Spleen (tissue), 11 donors: ENCODE measurements at regions not wholly inside any gene's neighbourhood (a gene's known extent, or its start where the extent isn't known, plus 50 kb on each side); places are given as distances from the start of the nearest gene placed in this dataset.

Experiments used
- DNase-seq: peaks from one replicate; pipeline ENCODE4 v3.0.0-alpha.2; 2020
- H3K27ac ChIP-seq, 8 donors: fragments of 200-600 bp; sonication (generic) in 7 of 8; 1 replicate in 4 of 8; 2 replicates in 4 of 8; pipeline versions ENCODE4 v1.5.0 to v1.8.0; 2016 to 2021; ENCODE audit warnings: inconsistent platforms in 4 of 8, mild to moderate bottlenecking in 4 of 8, moderate library complexity in 1 of 8
- H3K27me3 ChIP-seq, 7 donors: fragments of 200-600 bp; sonication (generic) in 6 of 7; replicated peaks in 1 of 7; 1 replicate in 4 of 7; 2 replicates in 3 of 7; pipeline versions ENCODE4 v1.5.0 to v1.8.0; 2016 to 2021; ENCODE audit warnings: inconsistent platforms in 3 of 7, mild to moderate bottlenecking in 1 of 7
- H3K36me3 ChIP-seq, 6 donors: fragments of 200-600 bp; sonication (generic) in 5 of 6; 1 replicate in 4 of 6; 2 replicates in 2 of 6; pipeline versions ENCODE4 v1.5.0 to v1.8.0; 2016 to 2021; ENCODE audit warnings: inconsistent platforms in 2 of 6
- H3K4me1 ChIP-seq, 6 donors: fragments of 200-600 bp; sonication (generic) in 5 of 6; 1 replicate in 3 of 6; 2 replicates in 3 of 6; pipeline versions ENCODE4 v1.5.0 to v1.8.0; 2016 to 2021; ENCODE audit warnings: inconsistent platforms in 3 of 6
- H3K4me3 ChIP-seq, 8 donors: fragments of 200-600 bp; sonication (generic) in 7 of 8; 1 replicate in 4 of 8; 2 replicates in 4 of 8; pipeline versions ENCODE4 v1.5.0 to v1.8.0; 2016 to 2021; ENCODE audit warnings: inconsistent platforms in 4 of 8, mild to moderate bottlenecking in 4 of 8, moderate library complexity in 2 of 8
- H3K9me3 ChIP-seq, 8 donors: fragments of 200-600 bp; sonication (generic) in 7 of 8; 1 replicate in 4 of 8; 2 replicates in 4 of 8; pipeline versions ENCODE4 v1.5.0 to v1.8.0; 2016 to 2021; ENCODE audit warnings: inconsistent platforms in 4 of 8
- POLR2A ChIP-seq, 3 donors: fragments of 450-650 bp; IDR thresholded peaks; one replicate each; pipeline ENCODE4 v1.5.1; 2017; ENCODE audit warnings: antibody characterized with exemption in 3 of 3, mild to moderate bottlenecking in 1 of 3
- POLR2AphosphoS5 ChIP-seq, 3 donors: sonication (generic); formaldehyde crosslinking; IDR thresholded peaks; one replicate each; pipeline ENCODE4 v1.5.1; 2017; ENCODE audit warnings: antibody characterized with exemption in 3 of 3
- WGBS, 5 donors: extraction: QIAGEN DNeasy Blood & Tissue Kit in 3 of 5; methylation state at CpG; one replicate each; pipeline versions ENCODE4 v1.1.5 to v1.1.7; 2013 to 2018; 5-methylcytosine and 5-hydroxymethylcytosine counted together
- intact Hi-C: fragments of 100-400 bp; cut with DNase I; formaldehyde crosslinking; loops from one replicate; pipeline ENCODE4 v1.15.0; 2023; ENCODE audit warnings: low total_unique reads
- TF ChIP-seq, protein P1 (sequence below), 11 experiments: fragments of 200-600 bp in 7 of 11; fragments of 450-650 bp in 4 of 11; sonication (generic) in 4 of 11; IDR thresholded peaks in 8 of 11; conservative IDR thresholded peaks in 3 of 11; 1 replicate in 7 of 11; 2 replicates in 4 of 11; pipeline versions ENCODE4 v1.4.0 to v1.8.0; 2016 to 2021; ENCODE audit warnings: antibody characterized with exemption in 11 of 11, inconsistent platforms in 4 of 11, mild to moderate bottlenecking in 1 of 11
- donor health status: healthy with polysubstance abuse.
- donor health status: DM: no; HTN: no; CAD: no; lungs with moderate emphysema.
- donor health status: DM: no; HTN: no; CAD: no.
- donor health status: Bipolar disorder and iron deficiency.
- donor health status: healthy.
- donor health status: DM: no; HTN: no; CAD: no.
- donor health status: DM: yes; HTN: yes; CAD: no.

- Histone ChIP-seq H3K27me3 (no peaks in the 10 kb centered on the region), H3K4me1 (no peaks in the 10 kb centered on the region), H3K27ac (no peak overlapping the region), H3K36me3 (no peaks in the 10 kb centered on the region), H3K4me3 (no peak overlapping the region), H3K9me3 (no peaks in the 10 kb centered on the region)
- no peak for DNase-seq
- WGBS, 5 donors, result 56 to 76% (median 65%) methylated on average over 7 of the region's 7 CpGs
- intact Hi-C loops, result no loop called here
- TF ChIP-seq POLR2AphosphoS5 (IDR thresholded peaks at IDR 0.05) (no peak), POLR2A (IDR thresholded peaks at IDR 0.05) (no peak)
- TF ChIP-seq, protein P1, sequence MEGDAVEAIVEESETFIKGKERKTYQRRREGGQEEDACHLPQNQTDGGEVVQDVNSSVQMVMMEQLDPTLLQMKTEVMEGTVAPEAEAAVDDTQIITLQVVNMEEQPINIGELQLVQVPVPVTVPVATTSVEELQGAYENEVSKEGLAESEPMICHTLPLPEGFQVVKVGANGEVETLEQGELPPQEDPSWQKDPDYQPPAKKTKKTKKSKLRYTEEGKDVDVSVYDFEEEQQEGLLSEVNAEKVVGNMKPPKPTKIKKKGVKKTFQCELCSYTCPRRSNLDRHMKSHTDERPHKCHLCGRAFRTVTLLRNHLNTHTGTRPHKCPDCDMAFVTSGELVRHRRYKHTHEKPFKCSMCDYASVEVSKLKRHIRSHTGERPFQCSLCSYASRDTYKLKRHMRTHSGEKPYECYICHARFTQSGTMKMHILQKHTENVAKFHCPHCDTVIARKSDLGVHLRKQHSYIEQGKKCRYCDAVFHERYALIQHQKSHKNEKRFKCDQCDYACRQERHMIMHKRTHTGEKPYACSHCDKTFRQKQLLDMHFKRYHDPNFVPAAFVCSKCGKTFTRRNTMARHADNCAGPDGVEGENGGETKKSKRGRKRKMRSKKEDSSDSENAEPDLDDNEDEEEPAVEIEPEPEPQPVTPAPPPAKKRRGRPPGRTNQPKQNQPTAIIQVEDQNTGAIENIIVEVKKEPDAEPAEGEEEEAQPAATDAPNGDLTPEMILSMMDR (IDR thresholded peaks at IDR 0.05 in 8 of 11, conservative IDR thresholded peaks at IDR 0.05 in 3 of 11), result no peak
These were observed 577.0 kb upstream of the TBX3 start for GRCh38 chr12:115260762-115261675.

- TF ChIP-seq POLR2A (IDR thresholded peaks at IDR 0.05), result no peak
- TF ChIP-seq POLR2AphosphoS5 (IDR thresholded peaks at IDR 0.05), result no peak
- TF ChIP-seq, protein P1 (IDR thresholded peaks at IDR 0.05 in 8 of 11, conservative IDR thresholded peaks at IDR 0.05 in 3 of 11), result no peak
- no peak for DNase-seq
- Histone ChIP-seq H3K4me1 (no peaks in the 10 kb centered on the region), H3K9me3 (no peaks in the 10 kb centered on the region), H3K36me3 (no peaks in the 10 kb centered on the region), H3K27me3 (no peaks in the 10 kb centered on the region), H3K27ac (no peak overlapping the region), H3K4me3 (no peak overlapping the region)
- intact Hi-C loops, result no loop called here
- WGBS, 5 donors, result 84 to 89% (median 87%) methylated on average over 4 of the region's 4 CpGs
These were observed 576.2 kb upstream of the TBX3 start for GRCh38 chr12:115259968-115260747.

DNA sequence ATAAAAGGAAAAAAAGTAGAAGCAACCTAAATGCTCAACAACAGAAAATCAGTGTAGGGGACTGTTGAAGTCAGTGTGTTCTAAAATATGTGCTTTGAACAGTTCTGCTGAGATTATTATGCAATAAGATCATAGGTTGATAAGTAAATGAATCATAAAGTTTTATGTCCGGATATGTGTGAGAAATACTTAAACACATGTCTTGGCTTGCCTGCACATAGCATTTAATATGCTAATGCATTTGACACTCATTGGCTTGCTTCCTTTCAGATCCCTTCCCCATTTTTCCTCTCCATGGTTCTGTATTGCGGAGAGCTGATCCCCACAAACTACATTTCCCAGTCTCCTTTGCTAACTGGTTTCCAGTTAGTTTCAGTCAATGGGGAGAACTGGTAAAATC lies 573.8 kb upstream of the TBX3 start:
- WGBS, 5 donors, result 84 to 92% (median 88%) methylated on average over 2 of the region's 2 CpGs
- no peak for DNase-seq
- Histone ChIP-seq H3K9me3 (no peaks in the 10 kb centered on the region), H3K4me1 (no peaks in the 10 kb centered on the region), H3K27ac (no peak overlapping the region), H3K36me3 (no peaks in the 10 kb centered on the region), H3K4me3 (no peak overlapping the region), H3K27me3 (no peaks in the 10 kb centered on the region)
- TF ChIP-seq POLR2AphosphoS5 (IDR thresholded peaks at IDR 0.05) (no peak), POLR2A (IDR thresholded peaks at IDR 0.05) (no peak)
- TF ChIP-seq, protein P1 (IDR thresholded peaks at IDR 0.05 in 8 of 11, conservative IDR thresholded peaks at IDR 0.05 in 3 of 11), result no peak
- intact Hi-C loops, result no loop called here

GRCh38 chr12:115255962-115256361 lies 572.0 kb upstream of the TBX3 start:
- Histone ChIP-seq H3K4me1 (no peaks in the 10 kb centered on the region), H3K27me3 (no peaks in the 10 kb centered on the region), H3K4me3 (no peak overlapping the region), H3K36me3 (no peaks in the 10 kb centered on the region), H3K9me3 (no peaks in the 10 kb centered on the region), H3K27ac (no peak overlapping the region)
- DNase-seq, result no peak
- intact Hi-C loops, result no loop called here
- WGBS, 5 donors, result 79 to 88% (median 86%) methylated on average over 5 of the region's 5 CpGs
- TF ChIP-seq, protein P1 (IDR thresholded peaks at IDR 0.05 in 8 of 11, conservative IDR thresholded peaks at IDR 0.05 in 3 of 11), result no peak
- TF ChIP-seq POLR2A (IDR thresholded peaks at IDR 0.05), result no peak
- TF ChIP-seq POLR2AphosphoS5 (IDR thresholded peaks at IDR 0.05), result no peak
